ENCODE measurements at regions not wholly inside any gene's neighbourhood (a gene's known extent, or its start where the extent isn't known, plus 50 kb on each side); places are given as distances from the start of the nearest gene placed in this dataset.

- no peak for DNase-seq (ENCODE audit: low read depth, low spot score)
Observed at GRCh38 chr4:54543088-54543795, 114.5 kb upstream of the KIT start.

- DNase-seq (ENCODE audit: low read depth, low spot score): no peak
Observed at GRCh38 chr4:54545663-54546424, 111.9 kb upstream of the KIT start.

- no peak for DNase-seq (ENCODE audit: low read depth, low spot score)
Observed at GRCh38 chr4:54547299-54548097, 110.3 kb upstream of the KIT start.

GRCh38 chr4:54548098-54548620, 109.6 kb upstream of the KIT start:
- DNase-seq (ENCODE audit: low read depth, low spot score): no peak

- DNase-seq (ENCODE audit: low read depth, low spot score): no peak
Observed at GRCh38 chr4:54548831-54549460, 108.8 kb upstream of the KIT start.

GRCh38 chr4:54550395-54551171, 107.2 kb upstream of the KIT start:
- DNase-seq (ENCODE audit: low read depth, low spot score): no peak

- no peak for DNase-seq (ENCODE audit: low read depth, low spot score)
Observed at GRCh38 chr4:54553001-54553400, 104.8 kb upstream of the KIT start.

- no peak for DNase-seq (ENCODE audit: low read depth, low spot score)
Observed at GRCh38 chr4:54554339-54554990, 103.3 kb upstream of the KIT start.

GRCh38 chr4:54556051-54556450, 101.7 kb upstream of the KIT start:
- DNase-seq (ENCODE audit: low read depth, low spot score): no peak

- no peak for DNase-seq (ENCODE audit: low read depth, low spot score)
Observed at GRCh38 chr4:54556587-54556986, 101.2 kb upstream of the KIT start.

- no peak for DNase-seq (ENCODE audit: low read depth, low spot score)
Observed at GRCh38 chr4:54558889-54559677, 98.7 kb upstream of the KIT start.

GRCh38 chr4:54560513-54560912, 97.2 kb upstream of the KIT start:
- DNase-seq (ENCODE audit: low read depth, low spot score): no peak

GRCh38 chr4:54561940-54562339, 95.8 kb upstream of the KIT start:
- DNase-seq (ENCODE audit: low read depth, low spot score): no peak

GRCh38 chr4:54566608-54567007, 91.1 kb upstream of the KIT start:
- DNase-seq (ENCODE audit: low read depth, low spot score): no peak

GRCh38 chr4:54567327-54567726, 90.4 kb upstream of the KIT start:
- DNase-seq (ENCODE audit: low read depth, low spot score): no peak

GRCh38 chr4:54568184-54568583, 89.6 kb upstream of the KIT start:
- no peak for DNase-seq (ENCODE audit: low read depth, low spot score)

- DNase-seq (ENCODE audit: low read depth, low spot score): no peak
Observed at GRCh38 chr4:54570822-54571221, 86.9 kb upstream of the KIT start.

GRCh38 chr4:54571293-54572151, 86.2 kb upstream of the KIT start:
- DNase-seq (ENCODE audit: low read depth, low spot score): peak; percentile 24

- no peak for DNase-seq (ENCODE audit: low read depth, low spot score)
Observed at GRCh38 chr4:54572152-54572542, 85.6 kb upstream of the KIT start.

Data from brain pericyte (primary cell).